Kidney epithelial cell (primary cell): ENCODE measurements at regions not wholly inside any gene's neighbourhood (a gene's known extent, or its start where the extent isn't known, plus 50 kb on each side); places are given as distances from the start of the nearest gene placed in this dataset.

ENCODE experiments used
- DNase-seq: peaks from one replicate; pipeline ENCODE4 v3.0.0-alpha.2; 2010; ENCODE audit warnings: low read depth
- H3K27me3 ChIP-seq: 2 replicates; pipeline ENCODE4 v1.6.0; 2011; ENCODE audit warnings: low read length; ENCODE audit not compliant: control insufficient read depth, insufficient read depth
- H3K36me3 ChIP-seq: 2 replicates; pipeline ENCODE4 v1.5.1; 2011; ENCODE audit warnings: low read length; ENCODE audit not compliant: control insufficient read depth, insufficient read depth
- H3K4me3 ChIP-seq: 2 replicates; pipeline ENCODE4 v1.5.1; 2011; ENCODE audit warnings: low read depth, mild to moderate bottlenecking, control low read depth, low read length
- TF ChIP-seq, protein P1 (sequence below): IDR thresholded peaks from 2 replicates; pipeline ENCODE4 v1.5.1; 2011; ENCODE audit warnings: mild to moderate bottlenecking, moderate library complexity, low read length, control low read depth, inconsistent platforms; ENCODE audit not compliant: insufficient read depth, poor library complexity, severe bottlenecking

DNA sequence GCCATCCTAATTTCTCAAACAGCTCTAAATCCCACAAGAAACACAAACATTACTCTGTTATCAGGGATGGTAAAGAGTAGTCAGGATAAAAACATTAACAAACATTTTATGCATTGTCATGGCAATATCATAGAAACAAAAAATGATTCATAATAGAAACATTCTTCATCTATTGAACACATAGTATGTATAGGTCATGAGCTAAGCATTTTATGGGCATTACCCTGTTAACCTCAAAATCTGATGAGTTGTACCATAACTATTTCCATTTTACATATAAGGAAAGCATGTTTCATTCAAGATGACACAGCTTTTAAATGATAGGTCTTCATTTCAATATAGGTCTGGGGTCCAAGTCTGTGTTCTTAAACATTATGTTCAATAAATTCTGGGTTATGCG is 344.9 kb downstream of the RND3 start:
- Histone ChIP-seq H3K4me3 (no peak overlapping the region), H3K27me3 (no peaks in the 10 kb centered on the region), H3K36me3 (no peaks in the 10 kb centered on the region)
- TF ChIP-seq, protein P1, sequence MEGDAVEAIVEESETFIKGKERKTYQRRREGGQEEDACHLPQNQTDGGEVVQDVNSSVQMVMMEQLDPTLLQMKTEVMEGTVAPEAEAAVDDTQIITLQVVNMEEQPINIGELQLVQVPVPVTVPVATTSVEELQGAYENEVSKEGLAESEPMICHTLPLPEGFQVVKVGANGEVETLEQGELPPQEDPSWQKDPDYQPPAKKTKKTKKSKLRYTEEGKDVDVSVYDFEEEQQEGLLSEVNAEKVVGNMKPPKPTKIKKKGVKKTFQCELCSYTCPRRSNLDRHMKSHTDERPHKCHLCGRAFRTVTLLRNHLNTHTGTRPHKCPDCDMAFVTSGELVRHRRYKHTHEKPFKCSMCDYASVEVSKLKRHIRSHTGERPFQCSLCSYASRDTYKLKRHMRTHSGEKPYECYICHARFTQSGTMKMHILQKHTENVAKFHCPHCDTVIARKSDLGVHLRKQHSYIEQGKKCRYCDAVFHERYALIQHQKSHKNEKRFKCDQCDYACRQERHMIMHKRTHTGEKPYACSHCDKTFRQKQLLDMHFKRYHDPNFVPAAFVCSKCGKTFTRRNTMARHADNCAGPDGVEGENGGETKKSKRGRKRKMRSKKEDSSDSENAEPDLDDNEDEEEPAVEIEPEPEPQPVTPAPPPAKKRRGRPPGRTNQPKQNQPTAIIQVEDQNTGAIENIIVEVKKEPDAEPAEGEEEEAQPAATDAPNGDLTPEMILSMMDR, result no peak
- DNase-seq, result no peak

DNA sequence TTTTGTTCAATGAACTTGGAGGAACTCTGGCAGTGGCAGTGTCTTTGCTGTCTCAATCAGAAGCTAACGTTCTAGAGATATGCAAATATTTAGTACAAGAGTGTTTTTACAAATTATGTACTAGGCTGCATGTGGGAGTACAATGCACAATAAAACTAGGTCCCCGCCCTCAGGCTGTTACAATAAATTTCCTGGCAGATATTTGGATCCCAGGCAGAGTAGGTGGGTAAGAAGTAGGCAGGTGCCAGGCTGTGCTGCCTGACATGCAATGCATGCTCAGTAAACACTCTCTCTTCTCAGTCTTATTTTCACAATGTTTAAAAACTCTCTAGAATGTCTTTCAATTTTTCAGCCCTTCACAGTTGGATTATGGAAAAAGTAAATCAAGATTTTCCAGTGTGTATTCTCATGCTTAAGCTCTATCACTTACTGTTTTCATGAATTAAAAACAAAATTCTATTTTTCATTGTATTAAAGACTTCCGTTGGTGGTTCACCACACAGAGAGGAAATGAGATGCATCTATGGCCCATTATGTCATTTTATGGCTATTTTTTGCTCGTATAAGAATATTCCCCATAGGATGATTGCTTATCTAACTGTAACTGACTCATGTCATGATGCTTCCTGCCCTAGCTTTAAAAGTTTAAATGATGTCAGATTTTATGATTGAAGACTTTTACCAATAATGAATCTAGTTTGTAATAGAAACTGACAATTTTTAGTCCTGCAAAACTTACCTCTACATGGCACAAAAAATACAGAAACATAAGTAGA is 346.1 kb downstream of the RND3 start:
- no peak for DNase-seq
- Histone ChIP-seq H3K4me3 (no peak overlapping the region), H3K27me3 (no peaks in the 10 kb centered on the region), H3K36me3 (no peaks in the 10 kb centered on the region)
- TF ChIP-seq, protein P1, result no peak

DNA sequence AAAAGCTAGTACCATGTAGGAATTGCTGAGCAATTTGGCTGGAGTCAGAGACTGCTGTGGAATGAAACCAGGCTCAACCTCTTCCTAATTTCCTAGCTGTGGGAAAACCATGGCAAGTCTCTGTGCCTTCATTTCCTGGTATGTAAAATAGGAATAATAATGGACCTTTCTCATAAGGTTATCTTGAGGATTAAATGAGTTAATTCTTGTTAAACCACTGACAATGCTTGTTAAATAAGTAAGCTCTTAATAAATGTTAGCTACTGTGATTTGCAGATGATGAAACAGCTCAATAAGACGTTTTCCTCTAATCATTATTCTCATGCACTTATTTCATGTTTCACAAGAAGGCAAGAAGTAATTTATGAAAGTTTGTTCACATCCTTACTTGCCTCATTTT is 346.7 kb downstream of the RND3 start:
- DNase-seq, result no peak
- TF ChIP-seq, protein P1, result no peak
- H3K4me3 ChIP-seq, result no peak overlapping the region
- no peaks in the 10 kb centered on the region for H3K27me3 ChIP-seq
- H3K36me3 ChIP-seq, result no peaks in the 10 kb centered on the region

DNA sequence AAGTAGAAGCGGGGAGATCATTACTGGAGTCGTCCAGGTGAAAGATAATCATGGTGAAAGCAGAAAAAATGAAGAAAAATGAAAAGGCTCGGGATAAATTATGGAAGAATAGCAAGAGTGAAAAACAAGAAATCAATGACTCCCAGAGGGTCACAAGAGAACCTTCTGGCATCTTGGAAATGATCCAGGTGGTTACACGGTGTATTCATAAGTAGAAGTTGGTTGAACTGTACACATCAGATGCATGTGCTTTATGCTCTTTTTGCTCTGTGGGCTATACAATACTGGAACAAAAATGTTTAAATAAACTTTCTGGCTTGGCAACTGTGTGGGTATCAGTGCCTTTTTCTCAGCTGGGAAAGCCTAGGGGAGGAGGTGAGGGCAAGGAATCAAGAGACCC is 348.9 kb downstream of the RND3 start:
- Histone ChIP-seq H3K36me3 (no peaks in the 10 kb centered on the region), H3K27me3 (no peaks in the 10 kb centered on the region), H3K4me3 (no peak overlapping the region)
- no peak for DNase-seq
- TF ChIP-seq, protein P1, result no peak

DNA sequence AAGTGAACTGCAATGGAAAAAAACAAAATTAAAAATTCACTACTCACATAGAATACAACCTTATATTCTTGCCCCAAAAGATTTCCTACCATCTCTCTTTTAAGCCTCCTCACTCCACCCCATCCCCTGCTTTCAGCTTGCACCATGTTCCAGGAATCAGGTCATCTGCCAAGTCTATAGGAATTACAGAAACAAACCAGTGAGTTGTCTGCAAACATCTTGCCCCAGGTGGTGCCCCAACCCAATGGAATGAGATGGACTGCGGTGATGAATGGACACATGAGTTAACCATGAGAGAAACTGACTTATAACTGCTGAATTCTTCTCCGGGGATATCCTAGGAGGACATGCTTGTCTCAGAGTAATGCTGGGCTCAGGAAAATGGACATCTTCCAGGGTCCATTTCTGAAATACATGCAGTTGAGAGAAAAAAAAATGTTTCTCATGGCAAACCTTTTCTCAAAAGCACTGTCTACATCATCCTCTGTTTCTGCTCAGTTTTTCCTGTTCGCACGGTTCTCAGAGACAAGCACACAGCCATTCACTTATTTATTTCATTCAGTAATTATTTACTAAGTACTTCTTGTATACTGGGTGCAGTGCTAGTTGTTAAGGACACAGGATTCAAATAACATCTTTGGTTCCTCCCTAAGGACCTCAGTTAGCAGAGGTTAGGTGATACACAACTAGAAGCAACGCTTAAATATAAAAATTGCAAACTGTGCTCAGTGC is 350.0 kb downstream of the RND3 start:
- no peak for DNase-seq
- TF ChIP-seq, protein P1, result no peak
- Histone ChIP-seq H3K36me3 (no peaks in the 10 kb centered on the region), H3K27me3 (no peaks in the 10 kb centered on the region), H3K4me3 (no peak overlapping the region)

DNA sequence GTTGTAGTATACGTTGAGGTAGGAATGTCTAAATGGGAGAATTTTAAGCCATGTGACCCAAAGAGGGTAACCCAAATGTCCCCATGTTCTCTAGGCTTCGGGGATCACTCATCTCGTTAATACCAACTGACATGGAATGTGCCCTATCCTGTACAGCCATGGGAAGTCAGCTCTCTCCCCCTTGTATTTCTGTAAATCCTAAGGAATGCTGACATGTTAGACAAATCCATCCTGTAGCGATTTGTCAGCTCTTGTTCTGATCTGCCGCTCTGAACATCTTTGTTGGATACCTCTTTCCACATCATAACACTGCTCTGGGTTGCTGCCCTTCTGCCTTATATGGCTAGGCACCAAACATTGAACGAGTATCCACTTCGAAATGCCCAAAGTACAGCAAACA is 350.6 kb downstream of the RND3 start:
- DNase-seq, result no peak
- H3K36me3 ChIP-seq, result no peaks in the 10 kb centered on the region
- TF ChIP-seq, protein P1, result no peak

More for the DNA sequence above, 350.6 kb downstream of the RND3 start:
- Histone ChIP-seq H3K27me3 (no peaks in the 10 kb centered on the region), H3K4me3 (no peak overlapping the region)
